GM12878 (cell line): ENCODE measurements at regions not wholly inside any gene's neighbourhood (a gene's known extent, or its start where the extent isn't known, plus 50 kb on each side); places are given as distances from the start of the nearest gene placed in this dataset.

Experiments used
- ATAC-seq: fragments of 200-7000 bp; cut with Tn5 transposase; 3 replicates; pipeline ENCODE4 v1.9.1; 2020; ENCODE audit warnings: mild to moderate bottlenecking, moderate library complexity
- BruUV-seq: library from RNA; stranded (reverse); fragments of 400-500 nt; replicated peaks from 2 replicates; lab custom pipeline; 2021; lab: Mats Ljungman, UMichigan
- CTCF ChIA-PET: fragments of 300-600 bp; sonication (Branson Sonifier 250); formaldehyde crosslinking; extraction: SDS; loops from one replicate; lab custom pipeline; 2021; ENCODE audit warnings: inconsistent platforms; lab: Yijun Ruan, JAX
- POLR2A ChIA-PET: fragments of 350-600 bp; formaldehyde crosslinking; extraction: SDS; loops from one replicate; lab custom pipeline; 2021; ENCODE audit warnings: inconsistent platforms; lab: Charles Lee
- RAD21 ChIA-PET: fragments of 300-600 bp; sonication (Branson Sonifier 250); formaldehyde crosslinking; loops from one replicate; lab custom pipeline; 2023; ENCODE audit warnings: antibody characterized with exemption; ENCODE audit not compliant: unreplicated experiment; lab: Charles Lee
- SMC1A ChIA-PET: fragments of 300-600 bp; sonication (Branson Sonifier 250); formaldehyde crosslinking; loops from one replicate; lab custom pipeline; 2023; ENCODE audit not compliant: unreplicated experiment, uncharacterized antibody; lab: Charles Lee
- DNase-seq: peaks from one replicate; pipeline ENCODE4 v3.0.0-alpha.2; 2011; ENCODE audit warnings: low read depth, low spot score
- FAIRE-seq: peaks from 3 replicates; lab custom pipeline; 2011; peaks lifted over from hg19 to GRCh38; lab: Jason Lieb, UNC
- H2AFZ ChIP-seq: 2 replicates; pipeline ENCODE4 v1.6.0; 2011; ENCODE audit warnings: low read depth, low read length, control low read depth; ENCODE audit not compliant: control insufficient read depth
- H3K27ac ChIP-seq: 2 replicates; pipeline ENCODE4 v1.5.1; 2011; ENCODE audit warnings: control low read depth; ENCODE audit not compliant: control insufficient read depth, insufficient read depth
- H3K27me3 ChIP-seq, 2 experiments: replicated peaks in 1 of 2; 2 replicates each; pipeline versions ENCODE4 v1.6.0 to v1.6.1; 2011; ENCODE audit warnings: low read length in 1 of 2; ENCODE audit not compliant: control insufficient read depth in 2 of 2, insufficient read depth in 2 of 2
- H3K36me3 ChIP-seq, 2 experiments: 2 replicates each; pipeline ENCODE4 v1.5.1; 2011; ENCODE audit warnings: low read length in 1 of 2; ENCODE audit not compliant: control insufficient read depth in 2 of 2, insufficient read depth in 2 of 2
- H3K4me1 ChIP-seq: 2 replicates; pipeline ENCODE4 v1.6.1; 2011; ENCODE audit warnings: mild to moderate bottlenecking, low read length, moderate library complexity, mixed read lengths; ENCODE audit not compliant: control insufficient read depth, insufficient read depth
- H3K4me2 ChIP-seq: 2 replicates; pipeline ENCODE4 v1.6.0; 2011; ENCODE audit warnings: control low read depth; ENCODE audit not compliant: control insufficient read depth, insufficient read depth
- H3K4me3 ChIP-seq: fragments of 200-600 bp; sonication (generic); 2 replicates; pipeline ENCODE4 v1.5.1; 2016
- H3K79me2 ChIP-seq: 2 replicates; pipeline ENCODE4 v1.6.0; 2011; ENCODE audit warnings: low read length; ENCODE audit not compliant: control insufficient read depth, insufficient read depth
- H3K9ac ChIP-seq: 2 replicates; pipeline ENCODE4 v1.8.0; 2011; ENCODE audit warnings: low read length, control low read depth, mixed read lengths; ENCODE audit not compliant: control insufficient read depth, insufficient read depth
- H3K9me3 ChIP-seq: replicated peaks from 3 replicates; pipeline ENCODE4 v1.5.1; 2011; ENCODE audit warnings: mild to moderate bottlenecking, low read length; ENCODE audit not compliant: control insufficient read depth, insufficient read depth
- H4K20me1 ChIP-seq: 2 replicates; pipeline ENCODE4 v1.6.0; 2011; ENCODE audit not compliant: control insufficient read depth, insufficient read depth
- CHD2 ChIP-seq: IDR thresholded peaks from 2 replicates; pipeline ENCODE4 v1.6.1; 2011; ENCODE audit warnings: low read depth, low read length, improper control_type of control experiment, borderline replicate concordance
- GATAD2B ChIP-seq: fragments of 450-650 bp; conservative IDR thresholded peaks from 2 replicates; pipeline ENCODE4 v1.6.1; 2017; ENCODE audit warnings: low read depth, mild to moderate bottlenecking, moderate library complexity
- IRF5 ChIP-seq: fragments of 450-650 bp; IDR thresholded peaks from 2 replicates; pipeline ENCODE4 v1.6.1; 2017; ENCODE audit warnings: borderline replicate concordance
- JUNB ChIP-seq: IDR thresholded peaks from 2 replicates; pipeline ENCODE4 v1.6.1; 2016; ENCODE audit warnings: antibody characterized with exemption, mild to moderate bottlenecking
- PML ChIP-seq: IDR thresholded peaks from 2 replicates; pipeline ENCODE4 v1.6.1; 2012; ENCODE audit warnings: low read length, inconsistent platforms
- SIN3A ChIP-seq: IDR thresholded peaks from 2 replicates; pipeline ENCODE4 v1.6.1; 2012; ENCODE audit warnings: low read depth, low read length, improper control_type of control experiment
- SMAD5 ChIP-seq: IDR thresholded peaks from 2 replicates; pipeline ENCODE4 v1.6.1; 2016; ENCODE audit warnings: antibody characterized with exemption, low read depth
- ZNF687 ChIP-seq: fragments of 450-650 bp; IDR thresholded peaks from 2 replicates; pipeline ENCODE4 v1.6.1; 2017; ENCODE audit warnings: mild to moderate bottlenecking, moderate library complexity
- WGBS: methylation state at CpG from one replicate; pipeline ENCODE4 v1.1.6; 2016; ENCODE audit warnings: low lambda C conversion rate; ENCODE audit not compliant: insufficient replicate concordance, insufficient coverage; ENCODE audit errors: missing lambda C conversion rate; 5-methylcytosine and 5-hydroxymethylcytosine counted together
- in situ Hi-C: fragments of 300-500 bp; cut with MboI; formaldehyde crosslinking; loops from 9 replicates; pipeline ENCODE4 v1.14.3; 2018; ENCODE audit warnings: mixed read lengths
- intact Hi-C: fragments of 100-400 bp; cut with micrococcal nuclease; formaldehyde crosslinking; loops from one replicate; pipeline ENCODE4 v1.14.2; 2022; ENCODE audit not compliant: unreplicated experiment

GRCh38 chr10:130370721-130371120 is 234.5 kb downstream of the GLRX3 start:
- DNase-seq (no peak), FAIRE-seq (no peak), ATAC-seq (no peak)
- no peaks in the 10 kb centered on the region for H3K4me1 ChIP-seq
- no peaks in the 10 kb centered on the region for H3K27me3 ChIP-seq
- intact Hi-C loops = no loop called here
- in situ Hi-C loops = no loop called here
- POLR2A ChIA-PET = no interaction called here
- H4K20me1 ChIP-seq = no peaks in the 10 kb centered on the region
- CTCF ChIA-PET = no interaction called here
- RAD21 ChIA-PET = no interaction called here
- no peaks in the 10 kb centered on the region for H3K9me3 ChIP-seq
- no TSS peak for BruUV-seq
- H3K79me2 ChIP-seq = no peaks in the 10 kb centered on the region
- H2AFZ ChIP-seq = no peak overlapping the region
- no peak overlapping the region for H3K4me2 ChIP-seq
- 28% methylated on average over 10 of the region's 10 CpGs for WGBS
- TF ChIP-seq PML = no peak
- no peak for TF ChIP-seq GATAD2B
- TF ChIP-seq IRF5 = no peak
- TF ChIP-seq SMAD5 = no peak
- no peak for TF ChIP-seq SIN3A
- TF ChIP-seq JUNB = no peak
- TF ChIP-seq CHD2 = no peak
- TF ChIP-seq ZNF687 = no peak
- no peak overlapping the region for H3K4me3 ChIP-seq
- no peak overlapping the region for H3K9ac ChIP-seq
- no peak overlapping the region for H3K27ac ChIP-seq
- no peaks in the 10 kb centered on the region for H3K36me3 ChIP-seq
- SMC1A ChIA-PET = interaction anchor here (0.6 kb wide), 1 partner anchor 499 kb away, joined by 3 read pairs; no protein-coding TSS in a partner anchor
